Pancreas (tissue), 10 donors: ENCODE measurements at regions not wholly inside any gene's neighbourhood (a gene's known extent, or its start where the extent isn't known, plus 50 kb on each side); places are given as distances from the start of the nearest gene placed in this dataset.
"Not testable (repeated sequence)": the region's sequence is repeated elsewhere in the genome, so short reads cannot be mapped to it uniquely, and the experiment has no call there.

ENCODE experiments used
- ATAC-seq, 4 donors: fragments of 200-7000 bp; cut with Tn5 transposase; one replicate each; pipeline versions ENCODE4 v1.8.0 to v1.9.1; 2020; ENCODE audit warnings: mild to moderate bottlenecking in 4 of 4, moderate library complexity in 4 of 4
- DNase-seq, 6 donors: peaks; one replicate each; pipeline ENCODE4 v3.0.0-alpha.2; 2020
- FAIRE-seq: peaks from 2 replicates; lab custom pipeline; 2012; peaks lifted over from hg19 to GRCh38; lab: Jason Lieb, UNC
- H3K27ac ChIP-seq, 4 donors: fragments of 200-600 bp; sonication (generic); 1 replicate in 3 of 4; 2 replicates in 1 of 4; pipeline versions ENCODE4 v1.5.0 to v1.8.0; 2020
- H3K27me3 ChIP-seq, 4 donors: fragments of 200-600 bp; one replicate each; pipeline ENCODE4 v1.8.0; 2021
- H3K36me3 ChIP-seq, 3 donors: fragments of 200-600 bp; sonication (generic) in 1 of 3; one replicate each; pipeline versions ENCODE4 v1.5.0 to v1.8.0; 2020 to 2021
- H3K4me1 ChIP-seq, 3 donors: fragments of 200-600 bp; one replicate each; pipeline ENCODE4 v1.8.0; 2021
- H3K4me3 ChIP-seq, 4 donors: fragments of 200-600 bp; sonication (generic) in 2 of 4; one replicate each; pipeline versions ENCODE4 v1.5.0 to v1.8.0; 2020 to 2021
- H3K9me3 ChIP-seq, 4 donors: fragments of 200-600 bp; one replicate each; pipeline ENCODE4 v1.8.0; 2021
- WGBS, 2 donors: extraction: QIAGEN DNeasy Blood & Tissue Kit; methylation state at CpG; one replicate each; pipeline ENCODE4 v1.1.7; 2013; 5-methylcytosine and 5-hydroxymethylcytosine counted together
- intact Hi-C, 3 donors: fragments of 100-400 bp; cut with DNase I; formaldehyde crosslinking; loops; one replicate each; pipeline versions ENCODE4 v1.11.1 to v1.14.2; 2022
- TF ChIP-seq, protein P1 (sequence below), 4 donors: fragments of 200-600 bp; sonication (generic) in 3 of 4; IDR thresholded peaks; one replicate each; pipeline versions ENCODE4 v1.5.0 to v1.8.0; 2021; ENCODE audit warnings: antibody characterized with exemption in 4 of 4
- donor health status: healthy with polysubstance abuse.
- donor health status: DM: no; HTN: no; CAD: no; lungs with moderate emphysema.
- donor health status: DM: no; HTN: no; CAD: no.
- donor health status: control.
- donor health status: control.
- donor health status: Bipolar disorder and iron deficiency.
- donor health status: DM: yes; HTN: yes; CAD: no.
- donor health status: DM: no; HTN: no; CAD: no.
- donor health status: DM: no; HTN: no; CAD: no.
- donor health status: DM: yes; HTN: yes; CAD: no.

DNA sequence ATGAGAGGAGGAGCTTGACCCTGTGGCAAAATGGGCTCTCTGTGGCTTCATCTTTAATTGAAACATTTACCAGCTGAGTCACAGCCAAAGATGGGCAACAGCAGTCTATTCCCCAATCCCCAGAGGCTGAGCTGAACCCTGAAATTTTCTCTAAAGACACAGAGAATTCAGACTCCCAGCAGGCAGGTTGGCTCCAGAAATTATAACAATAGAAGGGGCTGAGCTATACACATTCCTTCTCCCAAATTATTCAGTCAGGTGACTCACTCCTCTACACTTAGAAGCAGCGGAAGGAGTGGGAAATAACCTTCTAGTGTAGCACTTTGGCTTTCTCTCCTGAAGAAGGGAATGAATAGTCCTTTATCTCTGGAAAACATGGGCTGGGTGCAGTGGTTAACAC, 264.3 kb upstream of the ARHGEF26 start:
- TF ChIP-seq, protein P1, sequence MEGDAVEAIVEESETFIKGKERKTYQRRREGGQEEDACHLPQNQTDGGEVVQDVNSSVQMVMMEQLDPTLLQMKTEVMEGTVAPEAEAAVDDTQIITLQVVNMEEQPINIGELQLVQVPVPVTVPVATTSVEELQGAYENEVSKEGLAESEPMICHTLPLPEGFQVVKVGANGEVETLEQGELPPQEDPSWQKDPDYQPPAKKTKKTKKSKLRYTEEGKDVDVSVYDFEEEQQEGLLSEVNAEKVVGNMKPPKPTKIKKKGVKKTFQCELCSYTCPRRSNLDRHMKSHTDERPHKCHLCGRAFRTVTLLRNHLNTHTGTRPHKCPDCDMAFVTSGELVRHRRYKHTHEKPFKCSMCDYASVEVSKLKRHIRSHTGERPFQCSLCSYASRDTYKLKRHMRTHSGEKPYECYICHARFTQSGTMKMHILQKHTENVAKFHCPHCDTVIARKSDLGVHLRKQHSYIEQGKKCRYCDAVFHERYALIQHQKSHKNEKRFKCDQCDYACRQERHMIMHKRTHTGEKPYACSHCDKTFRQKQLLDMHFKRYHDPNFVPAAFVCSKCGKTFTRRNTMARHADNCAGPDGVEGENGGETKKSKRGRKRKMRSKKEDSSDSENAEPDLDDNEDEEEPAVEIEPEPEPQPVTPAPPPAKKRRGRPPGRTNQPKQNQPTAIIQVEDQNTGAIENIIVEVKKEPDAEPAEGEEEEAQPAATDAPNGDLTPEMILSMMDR (IDR thresholded peaks at IDR 0.05), result no peak
- Histone ChIP-seq H3K36me3 (no peaks in the 10 kb centered on the region), H3K27ac (no peak overlapping the region), H3K9me3 (no peaks in the 10 kb centered on the region), H3K4me3 (no peak overlapping the region), H3K27me3 (no peaks in the 10 kb centered on the region), H3K4me1 (no peaks in the 10 kb centered on the region)
- FAIRE-seq (no peak), ATAC-seq (no peak), DNase-seq (no peak)
- WGBS, 2 donors, result 77 to 80% methylated on average over 1 of the region's 1 CpG
- intact Hi-C loops, result no loop called here

DNA sequence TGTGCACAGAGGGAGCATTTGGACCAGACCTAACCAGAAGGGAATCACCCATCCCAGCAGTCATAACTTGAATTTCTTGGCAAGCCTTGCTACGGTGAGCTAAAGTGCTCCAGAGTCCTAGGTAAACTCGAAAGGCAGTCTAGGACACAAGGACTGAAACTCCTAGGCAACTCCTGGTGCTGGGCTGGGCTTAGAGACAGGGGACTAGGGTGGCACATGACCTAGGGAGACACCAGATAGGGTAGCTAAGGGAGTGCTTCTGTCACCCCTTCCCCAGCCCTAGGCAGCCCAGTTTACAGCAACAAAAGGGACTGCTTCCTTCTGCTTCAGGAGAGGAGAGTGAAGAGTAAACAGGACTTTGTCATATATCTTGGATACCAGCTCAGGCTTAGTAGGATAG, 256.4 kb upstream of the ARHGEF26 start:
- intact Hi-C loops, result no loop called here
- Histone ChIP-seq H3K27me3 (no peaks in the 10 kb centered on the region), H3K27ac (no peak overlapping the region), H3K4me1 (no peaks in the 10 kb centered on the region), H3K9me3 (no peaks in the 10 kb centered on the region), H3K4me3 (no peak overlapping the region), H3K36me3 (no peaks in the 10 kb centered on the region)
- no peak for ATAC-seq
- DNase-seq, result no peak
- no peak for FAIRE-seq
- TF ChIP-seq, protein P1 (IDR thresholded peaks at IDR 0.05), result no peak
- WGBS, 2 donors, result 68 to 72% methylated on average over 2 of the region's 2 CpGs

DNA sequence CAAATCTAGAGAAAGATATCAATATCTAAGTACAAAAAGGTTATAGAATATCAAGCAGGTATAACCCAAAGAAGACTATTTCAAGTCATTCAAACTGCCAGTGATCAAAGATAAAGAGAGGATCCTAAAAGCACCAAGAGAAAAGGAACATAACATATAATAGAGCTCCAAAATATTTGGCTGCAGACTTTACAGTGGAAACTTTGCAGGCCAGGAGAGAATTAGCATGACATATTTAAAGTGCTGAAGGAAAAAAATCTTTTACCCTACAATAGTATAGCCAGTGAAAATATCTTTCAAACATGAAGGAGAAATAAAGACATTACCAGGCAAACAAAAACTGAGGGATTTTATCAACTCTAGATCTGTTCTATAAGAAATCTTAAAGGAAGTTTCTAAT, 254.3 kb upstream of the ARHGEF26 start:
- intact Hi-C loops, result no loop called here
- no peak for ATAC-seq
- Histone ChIP-seq H3K27ac (no peak overlapping the region), H3K36me3 (no peaks in the 10 kb centered on the region), H3K27me3 (no peaks in the 10 kb centered on the region), H3K4me1 (no peaks in the 10 kb centered on the region), H3K4me3 (no peak overlapping the region), H3K9me3 (no peaks in the 10 kb centered on the region)
- FAIRE-seq, result no peak
- TF ChIP-seq, protein P1 (IDR thresholded peaks at IDR 0.05), result no peak
- no peak for DNase-seq

DNA sequence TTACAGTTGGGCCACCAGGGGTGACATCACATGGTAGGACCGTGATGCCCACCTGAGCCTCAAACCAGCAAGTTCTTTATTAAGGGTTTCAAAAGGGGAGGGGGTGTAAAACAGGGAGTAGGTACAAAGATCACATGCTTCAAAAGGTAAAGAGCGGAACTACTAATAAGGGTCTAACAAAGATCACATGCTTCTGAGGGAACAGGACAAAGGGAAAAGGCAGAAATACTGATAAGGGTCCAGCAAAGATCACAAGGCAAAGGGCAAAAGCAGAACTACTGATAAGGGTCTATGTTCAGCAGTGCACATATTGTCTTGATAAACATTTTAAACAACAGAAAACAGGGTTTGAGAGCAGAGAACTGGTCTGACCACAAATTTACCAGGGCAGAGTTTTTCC, 246.8 kb upstream of the ARHGEF26 start:
- intact Hi-C loops, H3K9me3 ChIP-seq, H3K27ac ChIP-seq, FAIRE-seq, H3K36me3 ChIP-seq, H3K4me1 ChIP-seq, H3K27me3 ChIP-seq, DNase-seq, H3K4me3 ChIP-seq, ATAC-seq: not testable (repeated sequence)
- 60 to 74% methylated on average over 2 of the region's 2 CpGs for WGBS, 2 donors

DNA sequence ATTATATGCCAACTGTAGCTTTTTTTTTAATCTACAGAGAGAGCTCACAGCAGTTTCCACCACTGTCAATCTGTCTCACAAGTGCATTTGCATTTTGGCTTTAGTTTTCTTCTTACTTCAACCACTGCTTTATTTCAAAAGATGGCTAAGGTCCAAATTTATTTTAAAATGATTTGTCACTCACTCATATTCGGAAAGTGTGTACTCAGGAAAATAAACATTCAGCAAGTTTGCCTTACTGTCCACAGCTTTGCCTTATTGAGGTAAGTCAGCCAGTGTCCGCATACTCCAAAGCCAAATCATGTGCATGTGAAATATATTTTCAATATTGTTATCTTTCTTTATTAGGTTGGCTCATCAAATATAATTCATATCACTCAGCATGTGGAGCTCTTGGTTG, 240.7 kb upstream of the ARHGEF26 start:
- WGBS, 2 donors, result 47 to 51% methylated on average over 2 of the region's 2 CpGs
- no peak for ATAC-seq
- no peaks in the 10 kb centered on the region for H3K36me3 ChIP-seq
- no peak overlapping the region for H3K27ac ChIP-seq
- H3K4me3 ChIP-seq, result no peak overlapping the region
- peaks cover 0 to 8% (median 3%) of the 10 kb centered on the region in 4 donors for H3K27me3 ChIP-seq
- no peak for DNase-seq
- H3K9me3 ChIP-seq, result no peaks in the 10 kb centered on the region
- no peaks in the 10 kb centered on the region for H3K4me1 ChIP-seq
- FAIRE-seq, result no peak
- intact Hi-C loops, result no loop called here
- TF ChIP-seq, protein P1 (IDR thresholded peaks at IDR 0.05), result no peak

DNA sequence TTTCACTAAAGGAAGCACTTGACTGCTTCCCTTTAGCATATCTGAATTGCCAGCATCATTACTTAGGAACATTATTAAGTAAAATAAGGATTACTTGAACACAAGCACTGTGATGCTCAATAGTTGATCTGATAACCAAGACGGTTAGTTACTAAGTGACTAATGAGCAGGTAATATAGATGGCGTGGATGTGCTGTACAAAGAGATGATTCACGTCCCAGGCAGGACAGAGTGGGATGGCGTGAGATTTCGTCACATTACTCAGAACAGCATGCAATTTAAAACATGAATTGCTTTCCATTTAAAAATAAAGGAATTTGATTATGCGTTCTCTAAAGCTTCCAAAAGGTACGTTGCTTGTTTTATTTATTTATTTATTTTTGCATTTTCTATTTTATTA, 240.0 kb upstream of the ARHGEF26 start:
- DNase-seq (no peak), FAIRE-seq (no peak), ATAC-seq (no peak)
- Histone ChIP-seq H3K27me3 (peaks cover 0 to 8% (median 3%) of the 10 kb centered on the region in 4 donors), H3K9me3 (no peaks in the 10 kb centered on the region), H3K4me1 (no peaks in the 10 kb centered on the region), H3K4me3 (no peak overlapping the region), H3K36me3 (no peaks in the 10 kb centered on the region), H3K27ac (no peak overlapping the region)
- TF ChIP-seq, protein P1 (IDR thresholded peaks at IDR 0.05), result no peak
- 49 to 56% methylated on average over 7 of the region's 7 CpGs for WGBS, 2 donors
- intact Hi-C loops, result no loop called here
